AG09309 (cell line): ENCODE measurements at regions not wholly inside any gene's neighbourhood (a gene's known extent, or its start where the extent isn't known, plus 50 kb on each side); places are given as distances from the start of the nearest gene placed in this dataset.

Experiments used
- DNase-seq: peaks from one replicate; pipeline ENCODE4 v3.0.0-alpha.2; 2010; ENCODE audit warnings: low read depth
- H3K4me3 ChIP-seq: 2 replicates; pipeline ENCODE4 v1.5.1; 2011; ENCODE audit warnings: mild to moderate bottlenecking, low read depth, low read length, moderate library complexity; ENCODE audit not compliant: control insufficient read depth
- TF ChIP-seq, protein P1 (sequence below): IDR thresholded peaks from 2 replicates; pipeline ENCODE4 v1.5.1; 2011; ENCODE audit warnings: mild to moderate bottlenecking, low read depth, low read length, inconsistent platforms; ENCODE audit not compliant: insufficient read depth, control insufficient read depth; ENCODE audit errors: missing control alignments

DNA sequence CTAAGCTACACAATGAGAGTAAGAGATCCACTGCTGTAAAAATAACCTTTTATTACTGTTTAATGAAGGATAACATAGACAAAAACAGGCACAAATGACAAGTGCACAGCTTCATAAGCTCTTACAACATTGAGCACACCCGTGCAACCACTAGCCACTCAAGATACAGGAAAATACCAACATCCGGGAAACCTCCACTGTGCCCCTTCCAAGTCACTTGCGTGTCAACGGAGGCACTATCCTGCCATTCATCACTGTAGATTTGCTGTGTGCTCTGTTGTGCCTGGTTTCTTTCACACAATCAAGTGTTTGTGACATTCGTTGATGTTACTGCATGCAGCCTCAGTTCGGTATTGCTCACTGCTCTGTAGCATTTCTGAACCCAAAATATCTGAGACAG, 292.9 kb upstream of the MYT1L start:
- H3K4me3 ChIP-seq, result no peak overlapping the region
- TF ChIP-seq, protein P1, sequence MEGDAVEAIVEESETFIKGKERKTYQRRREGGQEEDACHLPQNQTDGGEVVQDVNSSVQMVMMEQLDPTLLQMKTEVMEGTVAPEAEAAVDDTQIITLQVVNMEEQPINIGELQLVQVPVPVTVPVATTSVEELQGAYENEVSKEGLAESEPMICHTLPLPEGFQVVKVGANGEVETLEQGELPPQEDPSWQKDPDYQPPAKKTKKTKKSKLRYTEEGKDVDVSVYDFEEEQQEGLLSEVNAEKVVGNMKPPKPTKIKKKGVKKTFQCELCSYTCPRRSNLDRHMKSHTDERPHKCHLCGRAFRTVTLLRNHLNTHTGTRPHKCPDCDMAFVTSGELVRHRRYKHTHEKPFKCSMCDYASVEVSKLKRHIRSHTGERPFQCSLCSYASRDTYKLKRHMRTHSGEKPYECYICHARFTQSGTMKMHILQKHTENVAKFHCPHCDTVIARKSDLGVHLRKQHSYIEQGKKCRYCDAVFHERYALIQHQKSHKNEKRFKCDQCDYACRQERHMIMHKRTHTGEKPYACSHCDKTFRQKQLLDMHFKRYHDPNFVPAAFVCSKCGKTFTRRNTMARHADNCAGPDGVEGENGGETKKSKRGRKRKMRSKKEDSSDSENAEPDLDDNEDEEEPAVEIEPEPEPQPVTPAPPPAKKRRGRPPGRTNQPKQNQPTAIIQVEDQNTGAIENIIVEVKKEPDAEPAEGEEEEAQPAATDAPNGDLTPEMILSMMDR, result no peak
- DNase-seq, result no peak

DNA sequence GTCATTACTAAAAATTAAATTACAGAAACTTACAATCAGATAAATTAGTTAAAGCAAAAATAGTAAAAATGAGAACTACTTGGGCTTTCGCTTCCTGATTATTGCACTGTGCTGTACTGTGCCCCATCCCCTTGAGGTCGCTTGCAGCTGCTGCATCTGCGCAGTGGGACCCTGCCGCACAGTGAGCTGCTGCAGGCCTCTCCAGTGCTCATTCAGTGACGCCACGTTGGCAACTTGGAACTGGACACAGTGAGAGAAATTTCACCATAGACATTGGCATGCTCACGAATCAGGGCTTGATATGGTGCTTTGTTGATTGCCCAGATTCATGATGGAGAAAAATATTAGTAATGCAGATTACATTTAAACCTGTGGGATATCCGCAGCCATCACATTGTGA, 290.8 kb upstream of the MYT1L start:
- no peak overlapping the region for H3K4me3 ChIP-seq
- no peak for DNase-seq
- TF ChIP-seq, protein P1, result no peak

DNA sequence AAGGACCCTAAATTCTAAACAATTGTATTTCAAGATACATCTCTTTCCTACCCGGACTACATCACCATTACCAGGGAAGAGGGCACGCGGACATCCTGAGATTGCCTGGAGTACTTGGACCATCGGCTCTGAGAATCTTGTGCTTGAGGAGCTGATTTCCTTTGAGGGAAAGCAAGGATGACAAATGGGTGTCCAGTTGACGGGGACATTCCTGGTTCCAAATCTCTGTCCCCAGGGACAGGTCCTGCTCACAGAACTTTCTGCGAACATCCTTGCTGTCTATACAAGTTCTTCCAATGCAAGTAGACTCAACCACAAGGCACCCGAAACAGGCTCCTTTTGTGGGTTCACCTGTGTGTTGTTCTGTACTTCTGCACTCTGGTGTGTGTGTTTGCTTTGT, 289.5 kb upstream of the MYT1L start:
- no peak for DNase-seq
- TF ChIP-seq, protein P1, result no peak
- H3K4me3 ChIP-seq, result no peak overlapping the region

DNA sequence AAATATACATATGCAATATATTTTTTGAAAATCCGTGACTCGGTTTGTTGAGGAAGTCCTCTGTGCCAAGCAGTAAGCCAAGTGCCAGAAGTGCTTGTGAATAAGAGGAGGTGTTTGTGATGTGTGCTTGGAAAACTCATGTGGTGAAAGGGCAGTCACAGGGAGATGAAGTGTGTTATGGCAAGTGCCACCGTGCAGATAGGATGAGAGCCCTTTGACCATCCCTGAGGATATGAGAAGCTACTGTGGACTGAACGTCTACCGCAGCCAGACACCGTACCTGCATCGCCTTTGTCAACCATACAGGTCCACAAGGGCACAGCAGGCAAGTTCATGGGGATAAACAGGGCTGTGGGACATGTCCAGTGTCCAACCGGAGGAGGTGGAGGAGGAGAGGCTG, 288.9 kb upstream of the MYT1L start:
- H3K4me3 ChIP-seq, result no peak overlapping the region
- TF ChIP-seq, protein P1, result no peak
- no peak for DNase-seq

DNA sequence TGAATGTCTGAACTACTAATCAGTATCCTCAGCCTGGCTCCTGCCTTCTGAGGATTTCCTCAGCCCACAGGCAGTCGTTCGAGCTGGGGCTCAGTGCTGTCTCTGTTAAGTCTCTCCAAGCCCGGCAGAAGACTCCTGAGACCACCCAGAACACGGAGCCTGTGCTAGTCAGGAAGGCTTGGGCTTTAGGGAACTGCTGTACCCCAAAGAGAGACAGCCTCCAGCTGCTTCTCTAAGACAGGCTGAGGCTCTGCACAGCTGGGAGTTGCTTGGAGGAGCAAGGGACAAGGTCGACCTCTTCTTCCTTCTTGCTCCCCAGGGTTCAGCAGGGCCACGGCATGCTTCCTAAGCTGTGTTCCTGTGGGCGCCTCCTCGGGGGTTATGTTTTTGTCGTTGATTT, 283.4 kb upstream of the MYT1L start:
- H3K4me3 ChIP-seq, result no peak overlapping the region
- TF ChIP-seq, protein P1, result no peak
- no peak for DNase-seq

DNA sequence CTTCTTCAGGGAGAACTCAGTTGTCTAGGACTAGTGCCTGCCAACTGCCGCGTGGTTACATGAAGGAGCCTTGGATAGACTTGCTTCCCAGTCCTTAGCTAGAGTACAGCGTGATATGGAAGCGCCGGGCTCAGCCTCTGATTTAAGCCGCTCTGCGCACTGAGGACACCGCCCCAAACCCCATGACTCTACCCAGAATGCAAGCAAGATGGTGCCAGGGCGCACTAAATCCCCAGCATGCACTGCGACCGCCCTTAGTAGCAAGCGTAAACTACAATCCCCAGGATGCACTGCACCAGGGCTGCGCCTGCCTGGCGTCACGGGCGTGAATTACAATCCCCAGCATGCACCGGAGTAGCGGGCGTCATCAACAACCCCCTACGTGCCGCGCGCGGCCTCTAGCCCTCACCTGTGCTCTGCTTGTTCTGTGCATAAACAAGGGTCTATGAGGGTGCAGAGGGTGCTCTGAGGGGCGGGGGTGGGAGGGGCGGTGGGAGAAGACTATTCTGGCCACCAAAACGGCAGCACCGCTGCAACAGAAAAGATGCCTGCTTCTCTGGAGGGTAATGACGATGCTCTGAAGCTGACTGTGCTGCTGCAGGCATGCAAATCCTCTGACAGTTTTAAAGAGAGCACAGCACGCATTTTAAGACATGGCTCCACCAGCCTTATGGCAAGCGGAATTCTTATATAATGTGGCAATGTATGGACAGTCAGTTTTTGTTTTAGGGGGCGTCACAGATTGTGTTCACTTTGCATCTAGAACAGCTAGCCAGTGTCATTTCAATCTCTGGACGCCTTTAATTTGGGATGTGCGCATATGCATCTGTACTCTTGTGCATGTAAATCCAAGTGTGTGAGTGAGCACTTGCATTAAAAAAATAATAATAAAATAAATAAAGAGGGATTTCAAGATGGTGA, 282.5 kb upstream of the MYT1L start:
- DNase-seq, result no peak
- no peak overlapping the region for H3K4me3 ChIP-seq
- TF ChIP-seq, protein P1, result no peak
